Liver (tissue), 3 donors: ENCODE measurements at regions not wholly inside any gene's neighbourhood (a gene's known extent, or its start where the extent isn't known, plus 50 kb on each side); places are given as distances from the start of the nearest gene placed in this dataset.
"Not testable (repeated sequence)": the region's sequence is repeated elsewhere in the genome, so short reads cannot be mapped to it uniquely, and the experiment has no call there.

Experiments
- FOXA1 ChIP-seq: IDR thresholded peaks from 2 replicates; pipeline ENCODE4 v1.6.1; 2016; ENCODE audit warnings: antibody characterized with exemption
- GABPA ChIP-seq, 2 donors: IDR thresholded peaks in 1 of 2; conservative IDR thresholded peaks in 1 of 2; 2 replicates each; pipeline ENCODE4 v1.6.1; 2016; ENCODE audit warnings: antibody characterized with exemption in 2 of 2, mild to moderate bottlenecking in 1 of 2, moderate library complexity in 1 of 2
- HNF4A ChIP-seq, 2 donors: conservative IDR thresholded peaks; 2 replicates each; pipeline ENCODE4 v1.6.1; 2016; ENCODE audit warnings: antibody characterized with exemption in 2 of 2, mild to moderate bottlenecking in 2 of 2
- NR2F2 ChIP-seq: IDR thresholded peaks from 2 replicates; pipeline ENCODE4 v1.6.1; 2016; ENCODE audit warnings: antibody characterized with exemption
- RAD21 ChIP-seq, 2 donors: IDR thresholded peaks; 2 replicates each; pipeline ENCODE4 v1.6.1; 2016; ENCODE audit warnings: antibody characterized with exemption in 2 of 2, mild to moderate bottlenecking in 2 of 2
- RXRA ChIP-seq, 2 donors: IDR thresholded peaks; 2 replicates each; pipeline ENCODE4 v1.6.1; 2017 to 2018; ENCODE audit warnings: antibody characterized with exemption in 2 of 2, mild to moderate bottlenecking in 1 of 2
- SP1 ChIP-seq: IDR thresholded peaks from 2 replicates; pipeline ENCODE4 v1.6.1; 2018; ENCODE audit warnings: antibody characterized with exemption, mild to moderate bottlenecking
- TAF1 ChIP-seq: conservative IDR thresholded peaks from 2 replicates; pipeline ENCODE4 v1.6.1; 2016; ENCODE audit warnings: antibody characterized with exemption, mild to moderate bottlenecking
- TF ChIP-seq, protein P1 (sequence below): IDR thresholded peaks from 2 replicates; pipeline ENCODE4 v1.6.1; 2016; ENCODE audit warnings: antibody characterized with exemption
- TF ChIP-seq, protein P2 (sequence below): fragments of 150-350 bp; IDR thresholded peaks from 2 replicates; pipeline ENCODE4 v1.5.1; 2017; ENCODE audit warnings: improper control_type of control experiment, low read depth, low read length; ENCODE audit not compliant: missing input control
- TF ChIP-seq, protein P3 (sequence below): IDR thresholded peaks from 2 replicates; pipeline ENCODE4 v1.6.1; 2016; ENCODE audit warnings: antibody characterized with exemption, mild to moderate bottlenecking
- donor health status: healthy.
- donor health status: healthy.

DNA sequence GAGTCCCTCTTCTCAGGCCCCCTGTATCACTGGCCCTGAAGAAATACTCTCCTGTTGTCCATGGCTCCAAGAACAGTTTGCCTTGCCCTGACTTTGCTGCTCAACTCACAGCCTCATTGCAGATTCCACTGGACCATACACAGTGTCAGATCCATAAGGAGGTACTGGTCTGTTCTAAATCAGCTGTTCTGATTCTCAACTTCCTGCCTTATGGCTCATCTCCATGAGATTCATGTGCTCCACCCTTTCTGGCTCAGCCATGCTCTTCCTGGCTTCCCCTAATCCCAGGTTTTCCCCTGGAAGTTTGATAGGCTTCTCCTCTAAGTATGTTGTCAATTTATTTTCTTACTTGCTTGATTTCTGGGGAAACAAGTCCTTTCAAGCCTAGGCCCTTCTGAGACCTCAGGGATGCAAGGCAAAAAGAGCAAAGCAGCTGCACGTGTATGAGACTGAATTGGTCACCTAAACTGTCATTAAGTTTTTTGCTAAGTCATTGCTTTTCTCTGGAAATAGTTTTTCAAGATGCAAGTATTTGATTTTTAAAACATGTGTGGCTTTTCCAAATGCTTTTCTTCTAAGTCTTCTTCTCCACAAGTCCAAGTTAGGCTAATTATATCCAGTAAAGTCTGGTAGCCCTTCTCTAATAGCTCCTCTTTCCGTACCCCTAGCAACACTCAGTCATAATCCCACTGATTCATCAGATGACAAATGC is 1288.5 kb downstream of the RPIA start:
- TF ChIP-seq RAD21 (IDR thresholded peaks at IDR 0.05); FOXA1; SP1; HNF4A (conservative IDR thresholded peaks at IDR 0.05); RXRA (IDR thresholded peaks at IDR 0.05); GABPA (IDR thresholded peaks at IDR 0.05 in 1 of 2, conservative IDR thresholded peaks at IDR 0.05 in 1 of 2); NR2F2; TAF1: not testable (repeated sequence)
- TF ChIP-seq, protein P1, sequence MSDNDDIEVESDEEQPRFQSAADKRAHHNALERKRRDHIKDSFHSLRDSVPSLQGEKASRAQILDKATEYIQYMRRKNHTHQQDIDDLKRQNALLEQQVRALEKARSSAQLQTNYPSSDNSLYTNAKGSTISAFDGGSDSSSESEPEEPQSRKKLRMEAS = not testable (repeated sequence)
- TF ChIP-seq, protein P2, sequence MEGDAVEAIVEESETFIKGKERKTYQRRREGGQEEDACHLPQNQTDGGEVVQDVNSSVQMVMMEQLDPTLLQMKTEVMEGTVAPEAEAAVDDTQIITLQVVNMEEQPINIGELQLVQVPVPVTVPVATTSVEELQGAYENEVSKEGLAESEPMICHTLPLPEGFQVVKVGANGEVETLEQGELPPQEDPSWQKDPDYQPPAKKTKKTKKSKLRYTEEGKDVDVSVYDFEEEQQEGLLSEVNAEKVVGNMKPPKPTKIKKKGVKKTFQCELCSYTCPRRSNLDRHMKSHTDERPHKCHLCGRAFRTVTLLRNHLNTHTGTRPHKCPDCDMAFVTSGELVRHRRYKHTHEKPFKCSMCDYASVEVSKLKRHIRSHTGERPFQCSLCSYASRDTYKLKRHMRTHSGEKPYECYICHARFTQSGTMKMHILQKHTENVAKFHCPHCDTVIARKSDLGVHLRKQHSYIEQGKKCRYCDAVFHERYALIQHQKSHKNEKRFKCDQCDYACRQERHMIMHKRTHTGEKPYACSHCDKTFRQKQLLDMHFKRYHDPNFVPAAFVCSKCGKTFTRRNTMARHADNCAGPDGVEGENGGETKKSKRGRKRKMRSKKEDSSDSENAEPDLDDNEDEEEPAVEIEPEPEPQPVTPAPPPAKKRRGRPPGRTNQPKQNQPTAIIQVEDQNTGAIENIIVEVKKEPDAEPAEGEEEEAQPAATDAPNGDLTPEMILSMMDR = not testable (repeated sequence)
- TF ChIP-seq, protein P3, sequence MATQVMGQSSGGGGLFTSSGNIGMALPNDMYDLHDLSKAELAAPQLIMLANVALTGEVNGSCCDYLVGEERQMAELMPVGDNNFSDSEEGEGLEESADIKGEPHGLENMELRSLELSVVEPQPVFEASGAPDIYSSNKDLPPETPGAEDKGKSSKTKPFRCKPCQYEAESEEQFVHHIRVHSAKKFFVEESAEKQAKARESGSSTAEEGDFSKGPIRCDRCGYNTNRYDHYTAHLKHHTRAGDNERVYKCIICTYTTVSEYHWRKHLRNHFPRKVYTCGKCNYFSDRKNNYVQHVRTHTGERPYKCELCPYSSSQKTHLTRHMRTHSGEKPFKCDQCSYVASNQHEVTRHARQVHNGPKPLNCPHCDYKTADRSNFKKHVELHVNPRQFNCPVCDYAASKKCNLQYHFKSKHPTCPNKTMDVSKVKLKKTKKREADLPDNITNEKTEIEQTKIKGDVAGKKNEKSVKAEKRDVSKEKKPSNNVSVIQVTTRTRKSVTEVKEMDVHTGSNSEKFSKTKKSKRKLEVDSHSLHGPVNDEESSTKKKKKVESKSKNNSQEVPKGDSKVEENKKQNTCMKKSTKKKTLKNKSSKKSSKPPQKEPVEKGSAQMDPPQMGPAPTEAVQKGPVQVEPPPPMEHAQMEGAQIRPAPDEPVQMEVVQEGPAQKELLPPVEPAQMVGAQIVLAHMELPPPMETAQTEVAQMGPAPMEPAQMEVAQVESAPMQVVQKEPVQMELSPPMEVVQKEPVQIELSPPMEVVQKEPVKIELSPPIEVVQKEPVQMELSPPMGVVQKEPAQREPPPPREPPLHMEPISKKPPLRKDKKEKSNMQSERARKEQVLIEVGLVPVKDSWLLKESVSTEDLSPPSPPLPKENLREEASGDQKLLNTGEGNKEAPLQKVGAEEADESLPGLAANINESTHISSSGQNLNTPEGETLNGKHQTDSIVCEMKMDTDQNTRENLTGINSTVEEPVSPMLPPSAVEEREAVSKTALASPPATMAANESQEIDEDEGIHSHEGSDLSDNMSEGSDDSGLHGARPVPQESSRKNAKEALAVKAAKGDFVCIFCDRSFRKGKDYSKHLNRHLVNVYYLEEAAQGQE = not testable (repeated sequence)
